ENCODE measurements at regions not wholly inside any gene's neighbourhood (a gene's known extent, or its start where the extent isn't known, plus 50 kb on each side); places are given as distances from the start of the nearest gene placed in this dataset.
"Not testable (repeated sequence)": the region's sequence is repeated elsewhere in the genome, so short reads cannot be mapped to it uniquely, and the experiment has no call there.

- DNase-seq (no peak), ATAC-seq (no peak)
Observed at GRCh38 chr10:11691319-11691755, 50.8 kb upstream of the ECHDC3 start.

DNA sequence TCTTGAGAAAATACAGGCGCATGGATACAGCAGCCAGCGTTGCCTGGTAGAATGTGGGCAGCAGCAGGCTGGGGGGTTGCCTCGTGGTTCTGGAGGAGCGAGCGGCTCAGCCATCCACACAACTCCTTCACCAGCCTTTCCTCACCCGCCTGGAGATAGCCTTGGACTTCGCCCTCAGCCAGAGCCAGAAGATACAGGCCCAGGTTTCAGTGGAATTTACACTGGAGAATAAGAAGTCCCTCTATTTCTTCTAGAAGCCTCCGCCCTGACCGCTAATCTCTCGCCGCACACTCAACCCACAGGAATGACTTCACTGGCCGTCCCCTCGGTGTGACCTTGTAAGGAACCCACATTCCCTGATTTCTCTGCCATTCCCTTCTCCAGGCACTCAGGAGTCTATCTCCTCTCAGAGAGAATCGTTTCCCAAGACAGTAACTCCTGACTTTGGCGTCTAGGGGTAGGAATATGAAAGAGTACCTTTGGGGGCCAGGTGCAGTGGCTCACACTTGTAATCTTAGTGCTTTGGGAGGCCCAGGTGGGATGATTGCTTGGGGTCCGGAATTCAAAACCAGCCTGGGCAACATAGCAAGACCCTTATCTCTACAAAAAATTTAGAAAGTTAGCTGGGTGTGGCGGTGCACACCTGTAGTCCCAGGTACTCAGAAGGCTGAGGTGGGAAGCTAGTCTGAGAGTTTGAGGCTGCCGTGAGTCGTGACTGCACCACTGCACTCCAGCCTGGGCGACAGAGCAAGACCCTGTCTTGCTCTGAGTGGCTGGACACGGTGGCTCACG lies 52.0 kb upstream of the ECHDC3 start:
- ATAC-seq (no peak), DNase-seq (no peak)

GRCh38 chr10:11688448-11688795 lies 53.8 kb upstream of the ECHDC3 start:
- not testable (repeated sequence) for ATAC-seq, DNase-seq

- ATAC-seq (no peak), DNase-seq (no peak)
Observed at GRCh38 chr10:11687779-11688447, 54.3 kb upstream of the ECHDC3 start.

- DNase-seq (no peak), ATAC-seq (no peak)
Observed at GRCh38 chr10:11687357-11687771, 54.8 kb upstream of the ECHDC3 start.

DNA sequence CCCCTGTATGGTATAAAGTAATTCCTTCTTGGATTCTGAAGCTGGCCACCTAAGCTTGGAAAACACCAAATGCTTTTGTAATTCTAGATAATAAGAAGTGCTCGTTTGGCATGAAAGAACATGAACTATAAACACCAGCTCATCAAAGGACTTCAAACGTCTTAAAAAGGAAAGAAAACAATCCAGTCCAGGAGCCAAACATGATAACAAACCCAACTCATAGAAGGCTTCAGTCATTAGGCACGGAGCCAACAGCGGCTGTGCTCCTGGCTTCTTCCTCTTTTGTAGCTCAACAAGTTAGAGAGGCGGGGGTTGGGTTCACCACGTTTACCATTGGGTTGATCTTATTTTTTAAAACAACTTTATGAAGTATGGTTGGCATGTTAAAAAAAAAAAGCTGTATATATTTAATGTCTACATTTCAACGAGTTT lies 56.4 kb upstream of the ECHDC3 start:
- peak; percentile 45 for DNase-seq

GRCh38 chr10:11684717-11685645 lies 57.2 kb upstream of the ECHDC3 start:
- ATAC-seq, result peak; percentile 89
- DNase-seq, result peak; percentile 72

More for the DNA sequence above, 56.4 kb upstream of the ECHDC3 start:
- ATAC-seq, result no peak

GRCh38 chr10:11684341-11684716 lies 57.9 kb upstream of the ECHDC3 start:
- ATAC-seq, DNase-seq: not testable (repeated sequence)

DNA sequence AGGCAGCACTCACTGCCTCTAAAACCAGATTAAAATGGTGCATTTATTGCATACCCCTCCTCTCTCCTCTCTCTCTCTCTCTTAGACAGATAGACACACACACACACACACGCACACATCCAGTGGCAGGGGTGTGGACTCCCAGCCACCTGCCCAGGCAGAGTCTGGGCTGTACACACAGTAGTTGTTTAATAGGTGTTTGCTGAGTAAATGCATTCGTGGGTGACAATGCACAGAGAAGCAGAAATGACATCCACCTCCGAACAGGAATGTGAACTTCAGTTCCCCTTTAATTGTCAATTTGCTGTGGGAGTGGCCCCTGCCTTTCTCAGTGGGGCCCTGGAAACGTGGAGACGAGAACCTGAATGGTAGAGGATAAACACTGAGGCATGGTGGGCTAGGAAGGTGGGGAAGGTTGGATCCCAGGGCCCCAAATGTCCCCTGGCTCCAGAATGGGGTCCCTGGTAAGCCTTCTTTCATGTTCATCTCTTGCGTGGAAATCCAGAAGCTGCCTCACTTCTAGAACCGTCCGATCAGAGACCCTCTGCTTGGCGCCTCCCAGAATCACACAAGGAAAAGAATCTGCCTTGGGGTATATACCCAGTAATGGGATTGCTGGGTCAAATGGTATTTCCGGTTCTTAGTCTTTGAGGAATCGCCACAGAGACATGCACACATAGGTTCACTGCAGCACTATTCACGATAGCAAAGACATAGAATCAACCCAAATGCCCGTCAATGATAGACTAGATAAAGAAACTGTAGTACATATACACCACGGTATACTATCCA lies 58.5 kb upstream of the ECHDC3 start:
- no peak for DNase-seq
- no peak for ATAC-seq

DNA sequence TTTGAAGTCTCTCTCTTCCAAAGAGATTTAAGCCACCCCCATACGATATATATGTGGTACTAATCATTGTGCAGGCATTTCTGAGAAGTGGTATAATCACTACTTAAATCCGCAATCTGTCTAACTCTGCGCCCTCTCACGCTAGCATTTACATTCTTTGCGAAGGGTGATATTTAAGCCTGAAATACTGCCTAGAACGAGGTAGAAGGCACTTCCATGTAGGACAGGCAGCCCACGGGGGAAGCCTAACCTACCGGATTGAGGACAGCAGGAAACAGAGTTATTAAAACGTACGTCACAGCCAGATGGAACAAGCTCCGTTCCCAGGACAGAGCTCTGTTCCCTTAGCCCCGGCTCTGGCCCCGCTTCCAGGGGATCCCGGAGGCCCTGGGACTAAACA lies 59.3 kb upstream of the ECHDC3 start:
- ATAC-seq, result no peak
- DNase-seq, result no peak

- no peak for ATAC-seq
- DNase-seq, result no peak
Observed at GRCh38 chr10:11682267-11682683, 59.9 kb upstream of the ECHDC3 start.

DNA sequence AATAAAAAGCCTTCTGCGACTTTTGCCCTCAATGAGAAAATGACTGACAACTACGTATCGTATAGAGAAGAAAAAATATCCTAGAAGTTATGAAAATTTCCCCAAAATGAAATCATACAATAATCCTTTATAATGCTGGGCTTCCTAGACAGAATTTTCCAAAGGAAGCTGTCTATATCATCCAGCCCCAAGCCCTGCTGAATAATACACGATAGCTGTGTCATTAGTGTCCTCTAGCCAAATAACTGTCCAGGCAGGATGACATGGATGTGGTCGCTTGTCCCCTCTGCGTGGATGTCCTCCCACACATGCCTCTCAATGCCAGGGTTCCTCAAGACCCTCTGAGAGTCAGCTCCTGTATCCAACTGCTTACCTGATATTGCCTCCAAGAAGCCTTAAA lies 61.7 kb upstream of the ECHDC3 start:
- ATAC-seq, result no peak
- DNase-seq, result no peak

GRCh38 chr10:11679946-11680345 lies 62.2 kb upstream of the ECHDC3 start:
- DNase-seq, result no peak
- ATAC-seq, result no peak

DNA sequence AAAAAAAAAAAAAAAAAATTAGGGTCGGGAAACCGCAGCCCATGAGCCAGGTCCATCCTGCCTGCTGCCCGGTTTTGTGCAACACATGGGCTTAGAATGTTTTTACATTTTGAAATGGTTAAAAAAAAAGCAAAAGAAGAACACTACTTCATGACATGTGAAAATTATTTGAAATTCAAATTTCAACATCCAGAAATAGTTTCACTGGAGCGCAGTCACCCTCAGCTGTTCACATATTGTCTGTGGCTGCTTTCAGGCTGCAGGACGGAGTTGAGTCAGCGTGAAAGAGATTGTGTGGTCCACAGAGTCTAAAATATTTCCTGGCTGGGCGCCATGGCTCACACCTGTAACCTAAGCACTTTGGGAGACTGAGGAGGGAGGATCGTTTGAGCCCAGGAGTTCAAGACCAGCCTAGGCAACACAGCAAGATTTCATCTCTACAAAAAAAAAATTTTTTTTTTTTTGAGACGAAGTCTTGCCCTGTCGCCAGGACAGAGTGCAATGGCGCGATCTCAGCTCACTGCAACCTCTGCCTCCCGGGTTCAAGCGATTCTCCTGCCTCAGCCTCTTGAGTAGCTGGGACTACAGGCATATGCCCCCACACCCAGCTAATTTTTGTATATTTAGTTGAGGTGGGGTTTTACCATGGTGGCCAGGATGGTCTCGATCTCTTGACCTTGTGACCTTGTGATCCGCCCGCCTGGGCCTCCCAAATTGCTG lies 63.9 kb upstream of the ECHDC3 start:
- ATAC-seq (peak; percentile 81), DNase-seq (peak; percentile 52)

GRCh38 chr10:11677480-11677879 lies 64.7 kb upstream of the ECHDC3 start:
- no peak for DNase-seq
- ATAC-seq, result no peak

DNA sequence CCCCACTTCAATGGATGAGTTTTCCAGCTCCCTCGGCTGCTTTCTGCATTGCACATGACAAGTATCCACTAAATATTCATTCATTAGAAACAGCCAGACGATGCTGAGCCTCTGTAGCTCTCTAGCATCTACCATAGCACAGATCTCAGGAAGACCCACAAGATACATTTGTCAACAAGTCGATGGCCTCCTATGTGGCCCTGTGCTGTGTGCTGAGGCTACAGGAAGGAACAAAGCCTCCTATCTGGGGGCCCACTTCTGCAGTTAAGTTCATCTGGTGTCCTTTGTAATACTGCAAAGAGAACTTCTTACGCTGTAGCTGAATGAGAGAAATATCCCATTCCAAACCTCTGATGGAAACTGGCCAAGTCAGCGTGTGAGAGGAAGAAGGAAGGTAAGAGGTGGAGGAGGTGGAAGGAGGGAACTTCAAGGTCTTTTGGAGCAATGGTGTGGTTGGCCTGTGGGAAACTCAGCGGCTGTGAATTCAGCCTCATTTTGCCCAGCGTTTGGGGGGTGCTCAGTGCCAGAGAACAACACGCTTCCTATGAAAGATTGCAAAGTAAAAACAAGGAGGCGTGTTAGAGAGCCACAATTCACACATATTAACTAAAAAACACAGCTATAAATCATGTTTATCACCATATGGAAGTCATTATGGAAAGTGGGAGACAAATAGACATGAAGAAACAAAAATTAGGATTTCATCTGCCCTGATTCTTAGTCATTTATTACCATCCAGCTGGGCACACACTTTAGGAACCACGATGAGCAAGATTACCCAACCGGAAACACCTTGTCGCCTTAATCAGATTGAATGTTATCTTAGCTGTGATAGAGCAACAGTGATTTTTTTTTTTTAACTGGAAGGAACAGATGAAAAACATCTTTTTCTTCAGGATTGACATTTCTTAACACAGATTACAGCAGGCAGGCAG lies 62.2 kb upstream of the USP6NL start:
- no peak for ATAC-seq
- DNase-seq, result no peak

- ATAC-seq (no peak), DNase-seq (no peak)
Observed at GRCh38 chr10:11672836-11673235, 61.4 kb upstream of the USP6NL start.

DNA sequence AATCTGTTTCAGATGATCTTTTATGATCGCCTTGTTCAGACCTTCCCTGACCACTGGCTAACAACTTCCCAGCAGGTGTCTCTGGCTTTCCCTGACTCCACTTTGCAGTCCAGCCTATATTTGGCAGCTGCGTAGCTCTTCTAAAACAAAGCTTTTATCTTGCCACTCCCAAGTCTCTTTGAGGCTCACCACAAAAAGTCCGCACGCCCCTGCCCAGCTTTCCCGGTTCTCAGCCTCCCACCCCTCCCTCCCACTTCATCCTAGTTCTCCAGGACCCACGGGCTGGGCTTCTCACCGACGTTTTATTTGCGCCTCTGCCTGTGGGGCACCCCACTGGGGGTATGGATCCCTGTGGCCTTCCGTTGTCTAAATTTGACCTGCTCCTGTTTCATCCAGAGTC lies 58.9 kb upstream of the USP6NL start:
- DNase-seq, result no peak
- no peak for ATAC-seq

GRCh38 chr10:11668847-11669610 lies 57.6 kb upstream of the USP6NL start:
- DNase-seq (no peak), ATAC-seq (no peak)
